Activated naive CD4-positive, alpha-beta T cell treated with Interleukin-2 at 50 U/mL for 16 hours (primary cell): ENCODE measurements at regions not wholly inside any gene's neighbourhood (a gene's known extent, or its start where the extent isn't known, plus 50 kb on each side); places are given as distances from the start of the nearest gene placed in this dataset.

Experiments used
- DNase-seq: peaks from one replicate; pipeline ENCODE4 v3.0.0-alpha.2; 2020

- DNase-seq, result no peak
Measured at GRCh38 chr2:37472959-37473358, 128.5 kb downstream of the QPCT start.

GRCh38 chr2:37476411-37476810 is 132.0 kb downstream of the QPCT start:
- DNase-seq, result no peak

GRCh38 chr2:37477921-37478320 is 133.5 kb downstream of the QPCT start:
- DNase-seq, result no peak

GRCh38 chr2:37481244-37481643 is 136.8 kb downstream of the QPCT start:
- DNase-seq, result no peak

GRCh38 chr2:37489041-37489456 is 144.6 kb downstream of the QPCT start:
- no peak for DNase-seq

- DNase-seq, result no peak
Measured at GRCh38 chr2:37489536-37489935, 145.1 kb downstream of the QPCT start.

GRCh38 chr2:37493425-37493824 is 149.0 kb downstream of the QPCT start:
- no peak for DNase-seq

- no peak for DNase-seq
Measured at GRCh38 chr2:37499113-37499512, 154.7 kb downstream of the QPCT start.

- no peak for DNase-seq
Measured at GRCh38 chr2:37500031-37500430, 155.6 kb downstream of the QPCT start.

GRCh38 chr2:37501113-37501512 is 156.7 kb downstream of the QPCT start:
- DNase-seq, result no peak

GRCh38 chr2:37506407-37507050 is 162.1 kb downstream of the QPCT start:
- no peak for DNase-seq

GRCh38 chr2:37507051-37507410 is 162.6 kb downstream of the QPCT start:
- DNase-seq, result no peak

- DNase-seq, result no peak
Measured at GRCh38 chr2:37507703-37508102, 163.3 kb downstream of the QPCT start.

GRCh38 chr2:37512971-37513370 is 158.5 kb downstream of the CDC42EP3 start:
- no peak for DNase-seq

GRCh38 chr2:37523814-37524362 is 147.6 kb downstream of the CDC42EP3 start:
- DNase-seq, result no peak

GRCh38 chr2:37526323-37526722 is 145.1 kb downstream of the CDC42EP3 start:
- DNase-seq, result no peak

- DNase-seq, result no peak
Measured at GRCh38 chr2:37526856-37527255, 144.6 kb downstream of the CDC42EP3 start.

GRCh38 chr2:37527361-37527760 is 144.1 kb downstream of the CDC42EP3 start:
- no peak for DNase-seq

GRCh38 chr2:37529830-37530415 is 141.5 kb downstream of the CDC42EP3 start:
- no peak for DNase-seq

- no peak for DNase-seq
Measured at GRCh38 chr2:37532503-37532902, 138.9 kb downstream of the CDC42EP3 start.

GRCh38 chr2:37537316-37537715 is 134.1 kb downstream of the CDC42EP3 start:
- no peak for DNase-seq

- no peak for DNase-seq
Measured at GRCh38 chr2:37541516-37541915, 129.9 kb downstream of the CDC42EP3 start.

- no peak for DNase-seq
Measured at GRCh38 chr2:37543999-37544557, 127.4 kb downstream of the CDC42EP3 start.

GRCh38 chr2:37544591-37545031 is 126.8 kb downstream of the CDC42EP3 start:
- no peak for DNase-seq
